Endothelial cell of umbilical vein (primary cell): ENCODE measurements at regions not wholly inside any gene's neighbourhood (a gene's known extent, or its start where the extent isn't known, plus 50 kb on each side); places are given as distances from the start of the nearest gene placed in this dataset.

Source experiments
- BruUV-seq: library from RNA; stranded (reverse); fragments of 400-500 nt; replicated peaks from 2 replicates; lab custom pipeline; 2021; lab: Mats Ljungman, UMichigan
- CTCF ChIA-PET: fragments of 300-600, 350-600 bp; sonication (Branson Sonifier 250); formaldehyde crosslinking; loops from one replicate; lab custom pipeline; 2021; ENCODE audit warnings: antibody characterized with exemption, inconsistent platforms; lab: Charles Lee
- POLR2A ChIA-PET: fragments of 300-600, 350-600 bp; sonication (Branson Sonifier 250); formaldehyde crosslinking; loops from one replicate; lab custom pipeline; 2021; ENCODE audit warnings: antibody characterized with exemption, inconsistent platforms; lab: Charles Lee
- DNase-seq: peaks from one replicate; pipeline ENCODE4 v3.0.0-alpha.2; 2011; ENCODE audit warnings: low read depth, low spot score
- FAIRE-seq: peaks from 2 replicates; lab custom pipeline; 2011; peaks lifted over from hg19 to GRCh38; lab: Jason Lieb, UNC
- H2AFZ ChIP-seq: 2 replicates; pipeline ENCODE4 v1.6.0; 2012; ENCODE audit warnings: low read depth, low read length, control low read depth, inconsistent platforms
- H3K27ac ChIP-seq: 2 replicates; pipeline ENCODE4 v1.5.1; 2011; ENCODE audit warnings: low read depth, mild to moderate bottlenecking, control low read depth, low read length, moderate library complexity; ENCODE audit not compliant: insufficient read depth
- H3K27me3 ChIP-seq, 2 experiments: 2 replicates each; pipeline versions ENCODE4 v1.6.0 to v1.6.1; 2011; ENCODE audit warnings: low read length in 2 of 2, mixed read lengths in 1 of 2; ENCODE audit not compliant: control insufficient read depth in 2 of 2, insufficient read depth in 2 of 2
- H3K36me3 ChIP-seq, 2 experiments: 2 replicates in 1 of 2; 3 replicates in 1 of 2; pipeline ENCODE4 v1.5.1; 2011; ENCODE audit warnings: low read length in 2 of 2, mild to moderate bottlenecking in 1 of 2, moderate library complexity in 1 of 2; ENCODE audit not compliant: control insufficient read depth in 2 of 2, insufficient read depth in 2 of 2; ENCODE audit errors: extremely low read depth in 1 of 2
- H3K4me1 ChIP-seq: 3 replicates; pipeline ENCODE4 v1.5.1; 2011; ENCODE audit warnings: mild to moderate bottlenecking, low read length; ENCODE audit not compliant: control insufficient read depth, insufficient read depth; ENCODE audit errors: extremely low read depth
- H3K4me2 ChIP-seq: 2 replicates; pipeline ENCODE4 v1.6.1; 2011; ENCODE audit warnings: low read length, control low read depth, mixed read lengths; ENCODE audit not compliant: insufficient read depth
- H3K4me3 ChIP-seq, 3 experiments: fragments of 200-600 bp in 1 of 3; sonication (generic), shearing (Covaris generic) in 1 of 3; replicated peaks in 1 of 3; 2 replicates each; pipeline ENCODE4 v1.5.1; 2011 to 2016; ENCODE audit warnings: control low read depth in 3 of 3, low read length in 3 of 3, mild to moderate bottlenecking in 2 of 3, inconsistent platforms in 1 of 3, low read depth in 1 of 3, moderate library complexity in 1 of 3; ENCODE audit not compliant: insufficient read depth in 1 of 3
- H3K79me2 ChIP-seq: 2 replicates; pipeline ENCODE4 v1.6.0; 2012; ENCODE audit warnings: low read length, inconsistent platforms; ENCODE audit not compliant: control insufficient read depth, insufficient read depth
- H3K9ac ChIP-seq: replicated peaks from 2 replicates; pipeline ENCODE3; 2011; ENCODE audit warnings: low read length, control low read depth; ENCODE audit not compliant: insufficient read depth; ENCODE audit errors: extremely low read depth
- H3K9me1 ChIP-seq: replicated peaks from 3 replicates; pipeline ENCODE4 v1.6.0; 2011; ENCODE audit warnings: mild to moderate bottlenecking, low read length; ENCODE audit not compliant: control insufficient read depth, insufficient read depth; ENCODE audit errors: extremely low read depth
- H3K9me3 ChIP-seq: replicated peaks from 2 replicates; pipeline ENCODE4 v1.5.1; 2012; ENCODE audit warnings: low read length, inconsistent platforms; ENCODE audit not compliant: control insufficient read depth, insufficient read depth
- H4K20me1 ChIP-seq: replicated peaks from 2 replicates; pipeline ENCODE3; 2011; ENCODE audit warnings: mild to moderate bottlenecking, low read length; ENCODE audit not compliant: control insufficient read depth, insufficient read depth; ENCODE audit errors: extremely low read depth
- EZH2 ChIP-seq: IDR thresholded peaks from 2 replicates; pipeline ENCODE4 v1.6.1; 2012; ENCODE audit warnings: borderline replicate concordance, low read depth, mild to moderate bottlenecking, moderate library complexity, low read length, inconsistent platforms; ENCODE audit not compliant: severe bottlenecking
- FOS ChIP-seq: IDR thresholded peaks from 2 replicates; pipeline ENCODE4 v1.6.1; 2011; ENCODE audit warnings: mild to moderate bottlenecking, low read length, moderate library complexity, borderline replicate concordance; ENCODE audit not compliant: insufficient read depth
- GATA2 ChIP-seq: IDR thresholded peaks from 2 replicates; pipeline ENCODE4 v1.7.0; 2011; ENCODE audit warnings: low read depth, mild to moderate bottlenecking, moderate library complexity, mixed read lengths, low read length; ENCODE audit not compliant: insufficient read length, insufficient read depth
- JUN ChIP-seq: IDR thresholded peaks from 2 replicates; pipeline ENCODE4 v1.6.1; 2011; ENCODE audit warnings: borderline replicate concordance, low read depth; ENCODE audit not compliant: insufficient read length, insufficient read depth
- MYC ChIP-seq: IDR thresholded peaks from one replicate; pipeline ENCODE4 v1.6.1; 2011; ENCODE audit warnings: mild to moderate bottlenecking, low read depth, low read length
- POLR2A ChIP-seq: IDR thresholded peaks from 2 replicates; pipeline ENCODE4 v1.6.1; 2012; ENCODE audit warnings: low read depth, mild to moderate bottlenecking, control low read depth, low read length
- POLR2AphosphoS5 ChIP-seq: IDR thresholded peaks from 2 replicates; pipeline ENCODE4 v1.6.1; 2012; ENCODE audit warnings: low read depth, mild to moderate bottlenecking, control low read depth, low read length, moderate library complexity; ENCODE audit not compliant: insufficient read depth
- dilution Hi-C: fragments of 300-500 bp; cut with MboI; formaldehyde crosslinking; loops from one replicate; pipeline ENCODE4 v1.15.0; 2019; ENCODE audit warnings: low sequenced_read_pairs; ENCODE audit not compliant: extremely low pct_ligation_motif_present
- intact Hi-C: fragments of 100-400 bp; cut with micrococcal nuclease; formaldehyde crosslinking; loops from one replicate; pipeline ENCODE4 v1.10.0; 2022
- TF ChIP-seq, protein P1 (sequence below), 2 donors: IDR thresholded peaks; 1 replicate in 1 of 2; 2 replicates in 1 of 2; pipeline ENCODE4 v1.5.1; 2011; ENCODE audit warnings: low read length in 2 of 2, mild to moderate bottlenecking in 2 of 2, moderate library complexity in 2 of 2, control low read depth in 1 of 2, inconsistent platforms in 1 of 2, low read depth in 1 of 2; ENCODE audit not compliant: insufficient read depth in 1 of 2; ENCODE audit errors: extremely low read depth in 1 of 2

GRCh38 chr14:54294802-54295201, 102.0 kb upstream of the CDKN3 start:
- H3K4me3 ChIP-seq, result no peak overlapping the region
- no peak overlapping the region for H3K9ac ChIP-seq
- DNase-seq (no peak), FAIRE-seq (no peak)
- dilution Hi-C loops, result no loop called here
- POLR2A ChIA-PET, result no interaction called here
- peaks cover 21% of the 10 kb centered on the region for H3K4me1 ChIP-seq
- TF ChIP-seq GATA2 (no peak), POLR2AphosphoS5 (no peak), FOS (no peak), POLR2A (no peak), MYC (no peak), JUN (no peak), EZH2 (no peak)
- TF ChIP-seq, protein P1, sequence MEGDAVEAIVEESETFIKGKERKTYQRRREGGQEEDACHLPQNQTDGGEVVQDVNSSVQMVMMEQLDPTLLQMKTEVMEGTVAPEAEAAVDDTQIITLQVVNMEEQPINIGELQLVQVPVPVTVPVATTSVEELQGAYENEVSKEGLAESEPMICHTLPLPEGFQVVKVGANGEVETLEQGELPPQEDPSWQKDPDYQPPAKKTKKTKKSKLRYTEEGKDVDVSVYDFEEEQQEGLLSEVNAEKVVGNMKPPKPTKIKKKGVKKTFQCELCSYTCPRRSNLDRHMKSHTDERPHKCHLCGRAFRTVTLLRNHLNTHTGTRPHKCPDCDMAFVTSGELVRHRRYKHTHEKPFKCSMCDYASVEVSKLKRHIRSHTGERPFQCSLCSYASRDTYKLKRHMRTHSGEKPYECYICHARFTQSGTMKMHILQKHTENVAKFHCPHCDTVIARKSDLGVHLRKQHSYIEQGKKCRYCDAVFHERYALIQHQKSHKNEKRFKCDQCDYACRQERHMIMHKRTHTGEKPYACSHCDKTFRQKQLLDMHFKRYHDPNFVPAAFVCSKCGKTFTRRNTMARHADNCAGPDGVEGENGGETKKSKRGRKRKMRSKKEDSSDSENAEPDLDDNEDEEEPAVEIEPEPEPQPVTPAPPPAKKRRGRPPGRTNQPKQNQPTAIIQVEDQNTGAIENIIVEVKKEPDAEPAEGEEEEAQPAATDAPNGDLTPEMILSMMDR (IDR thresholded peaks at IDR 0.05; ENCODE audit: extremely low read depth in 1 of 2, insufficient read depth in 1 of 2, low read depth in 1 of 2, low read length in 2 of 2), result no peak
- intact Hi-C loops, result no loop called here
- H3K9me1 ChIP-seq, result no peaks in the 10 kb centered on the region
- no TSS peak for BruUV-seq
- no peaks in the 10 kb centered on the region for H3K36me3 ChIP-seq
- no peaks in the 10 kb centered on the region for H3K27me3 ChIP-seq
- H3K27ac ChIP-seq, result no peak overlapping the region
- H3K4me2 ChIP-seq, result no peak overlapping the region
- H3K9me3 ChIP-seq, result no peaks in the 10 kb centered on the region
- CTCF ChIA-PET, result no interaction called here
- no peaks in the 10 kb centered on the region for H3K79me2 ChIP-seq
- no peak overlapping the region for H2AFZ ChIP-seq
- H4K20me1 ChIP-seq, result no peaks in the 10 kb centered on the region
